HG03460 (cell line): ENCODE measurements at regions not wholly inside any gene's neighbourhood (a gene's known extent, or its start where the extent isn't known, plus 50 kb on each side); places are given as distances from the start of the nearest gene placed in this dataset.
"Not testable (repeated sequence)": the region's sequence is repeated elsewhere in the genome, so short reads cannot be mapped to it uniquely, and the experiment has no call there.

ENCODE experiments used
- ATAC-seq: cut with Tn5 transposase; IDR thresholded peaks from one replicate; pipeline ENCODE4 v1.9.1; 2021; ENCODE audit not compliant: unreplicated experiment

DNA sequence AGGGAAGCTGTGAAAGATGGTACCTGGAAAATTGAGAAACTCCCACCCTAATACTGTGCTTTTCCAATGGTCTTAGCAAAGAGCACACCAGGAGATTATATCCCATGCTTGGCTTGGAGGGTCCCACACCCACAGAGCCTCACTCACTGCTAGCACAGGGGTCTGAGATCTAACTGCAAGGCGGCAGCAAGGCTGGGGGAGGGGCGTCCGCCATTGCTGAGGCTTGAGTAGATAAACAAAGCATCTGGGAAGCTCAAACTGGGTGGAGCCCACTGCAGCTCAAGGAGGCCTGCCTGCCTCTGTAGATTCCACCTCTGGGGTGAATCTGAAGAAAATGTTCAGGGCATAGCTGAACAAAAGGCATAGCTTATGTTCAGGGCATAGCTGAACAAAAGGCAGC lies 510.6 kb upstream of the LMO3 start:
- ATAC-seq: not testable (repeated sequence)

DNA sequence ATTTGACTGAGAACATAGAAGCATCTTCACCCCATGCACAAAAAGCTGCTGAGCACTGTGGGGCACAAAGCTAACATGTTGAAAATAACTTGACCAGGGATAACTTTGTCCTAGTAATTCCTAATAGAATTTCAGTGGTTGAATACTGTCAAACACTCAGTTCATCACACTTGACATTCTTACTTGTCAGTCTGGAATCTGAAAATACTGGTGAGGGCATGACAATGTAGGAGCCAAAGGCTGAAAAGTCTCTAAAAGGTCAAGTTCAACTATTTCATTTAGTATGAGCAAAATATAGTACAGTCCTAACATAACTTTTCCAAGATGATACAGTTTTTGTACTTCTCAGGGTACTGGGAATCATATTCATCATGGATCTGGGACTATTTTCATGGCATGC lies 504.4 kb upstream of the LMO3 start:
- ATAC-seq: no peak

- no peak for ATAC-seq
Observed at GRCh38 chr12:17108877-17109541, 503.0 kb upstream of the LMO3 start.

GRCh38 chr12:17104801-17105200 lies 498.8 kb upstream of the LMO3 start:
- no peak for ATAC-seq

DNA sequence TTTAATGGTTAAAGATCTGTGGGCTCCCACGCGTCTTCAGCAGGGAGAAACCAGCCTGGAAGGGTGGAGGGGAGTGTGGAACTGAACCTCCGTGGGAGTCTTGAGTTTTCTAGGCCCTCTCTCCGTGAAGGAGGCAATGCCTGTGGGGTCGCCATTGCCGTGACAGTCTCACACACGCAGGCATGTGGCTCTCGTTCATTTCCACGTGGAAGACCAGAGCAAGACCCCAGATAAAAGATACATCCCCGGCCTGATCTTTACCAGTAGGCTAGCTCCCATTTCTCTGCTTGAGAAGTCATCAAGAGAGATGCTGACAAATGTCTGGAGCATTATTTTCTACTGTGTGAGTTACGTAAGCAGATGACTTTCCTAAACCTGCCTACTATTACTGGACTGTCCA lies 491.7 kb upstream of the LMO3 start:
- ATAC-seq: no peak

DNA sequence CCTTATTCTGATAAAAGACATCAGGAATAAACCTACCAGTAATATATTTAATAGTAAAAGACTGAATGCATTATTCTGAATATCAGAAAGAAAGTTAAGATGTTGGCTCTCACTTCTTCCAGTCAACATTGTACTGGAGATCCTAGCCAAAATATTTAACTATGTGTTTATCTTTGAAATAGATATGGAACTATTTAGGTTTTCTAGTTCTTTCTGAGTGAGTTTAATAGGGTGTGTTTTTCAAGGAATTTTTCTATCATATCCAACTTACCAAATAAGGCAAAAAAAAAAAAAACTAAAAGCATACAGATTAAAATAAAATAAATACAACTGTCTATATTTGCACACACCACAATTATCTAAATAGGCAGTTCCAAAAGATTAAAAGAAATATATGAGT lies 478.9 kb upstream of the LMO3 start:
- ATAC-seq: no peak

DNA sequence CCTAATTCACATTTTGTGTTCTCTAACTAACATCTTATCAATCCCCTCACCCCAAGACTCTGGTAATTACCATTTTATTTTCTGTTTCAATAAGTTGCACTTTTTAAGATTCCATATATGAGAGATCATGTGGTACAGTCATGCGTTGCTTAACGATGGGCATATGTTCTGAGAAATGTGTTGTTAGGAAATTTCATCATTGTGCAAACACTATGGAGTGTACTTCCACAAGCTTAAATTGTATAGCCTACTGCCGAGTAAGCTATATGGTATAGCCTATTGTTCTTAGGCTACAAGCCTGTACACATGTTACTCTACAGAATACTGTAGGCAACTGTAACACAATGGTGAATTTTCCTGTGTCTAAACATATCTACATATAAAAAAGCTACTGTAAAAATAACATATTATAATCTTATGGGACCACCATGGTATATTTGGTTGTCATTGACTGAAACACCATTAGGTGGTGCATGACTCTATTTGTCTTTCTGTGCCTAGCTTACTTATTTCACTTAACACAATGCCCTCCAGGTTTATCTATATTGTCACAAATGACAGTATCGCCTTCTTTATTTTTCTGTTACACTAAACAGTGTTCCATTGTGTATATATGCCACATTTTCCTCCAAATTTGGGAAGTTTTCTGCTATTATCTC lies 473.4 kb upstream of the LMO3 start:
- ATAC-seq: no peak

GRCh38 chr12:17077594-17077993 lies 471.6 kb upstream of the LMO3 start:
- no peak for ATAC-seq

DNA sequence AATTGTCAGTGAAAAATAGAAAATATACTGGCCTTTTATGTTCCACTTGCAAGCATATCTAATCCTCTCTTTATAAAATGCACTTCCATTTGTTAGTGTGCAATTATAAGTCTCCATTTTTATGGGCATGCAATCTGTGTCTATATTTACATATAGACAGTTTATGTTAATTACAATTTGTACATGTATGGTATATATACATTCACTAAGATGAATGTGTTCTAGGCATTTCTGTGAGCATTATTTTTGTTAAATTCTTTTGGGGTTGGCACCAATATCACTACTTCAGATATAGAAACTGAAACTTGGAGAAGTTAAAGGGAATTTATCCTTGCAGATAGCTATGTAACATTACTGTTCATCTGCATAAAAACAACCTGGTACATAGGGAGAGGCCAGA lies 470.8 kb upstream of the LMO3 start:
- ATAC-seq: no peak

DNA sequence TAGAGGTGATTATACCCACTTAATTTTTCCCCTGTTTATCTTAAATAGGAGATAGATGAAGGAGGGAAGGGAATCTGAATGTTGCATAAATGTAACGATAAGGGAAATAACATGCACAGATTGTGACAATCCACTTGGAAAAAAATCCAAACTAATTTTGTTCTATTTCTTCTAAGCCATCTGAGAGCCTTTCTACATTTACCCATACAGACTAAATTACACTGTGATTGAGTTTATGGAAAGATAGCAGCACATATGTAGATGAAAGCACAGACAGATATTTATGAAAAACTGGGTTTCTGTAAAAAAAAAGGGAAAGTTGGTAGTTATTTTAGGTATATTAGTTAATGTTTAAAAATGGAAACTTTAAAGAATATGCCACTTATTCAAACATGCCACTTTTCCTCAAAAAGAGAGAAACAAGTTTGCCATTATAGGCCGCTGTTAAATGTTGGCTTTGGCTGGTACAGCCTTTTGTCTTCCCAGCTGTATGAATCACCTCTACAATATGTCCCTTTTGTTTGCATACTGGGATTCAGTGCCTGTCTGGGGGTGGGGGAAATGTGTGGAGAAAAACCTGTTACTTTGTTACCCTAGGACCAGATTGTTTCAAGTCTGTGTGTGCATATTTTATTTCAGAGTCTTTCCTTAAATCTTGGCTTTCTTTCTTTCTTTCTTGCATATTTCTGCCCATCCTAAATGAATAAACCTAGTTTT lies 470.2 kb upstream of the LMO3 start:
- ATAC-seq: no peak

- no peak for ATAC-seq
Observed at GRCh38 chr12:17064834-17065233, 458.9 kb upstream of the LMO3 start.

- ATAC-seq: no peak
Observed at GRCh38 chr12:17062267-17063036, 456.5 kb upstream of the LMO3 start.

DNA sequence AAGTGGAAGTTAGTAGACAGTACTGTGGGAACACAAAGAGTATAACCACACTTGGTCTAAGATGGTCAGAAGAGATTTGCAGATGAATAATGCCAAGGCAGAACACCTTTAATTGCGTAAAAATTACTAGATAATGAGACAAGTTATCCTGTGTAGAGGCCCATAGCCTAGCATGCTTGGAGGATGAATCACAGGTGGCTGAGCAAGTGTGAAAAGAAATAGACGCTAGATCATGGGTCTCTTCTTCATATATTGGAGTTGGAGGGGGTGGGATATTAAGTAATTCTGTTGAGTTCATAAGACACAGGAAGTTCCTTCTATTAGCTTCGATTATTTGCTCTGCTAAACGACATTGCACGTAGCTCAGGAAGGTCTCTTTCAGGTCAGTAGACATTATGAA lies 454.3 kb upstream of the LMO3 start:
- no peak for ATAC-seq

- ATAC-seq: no peak
Observed at GRCh38 chr12:17056546-17056945, 450.6 kb upstream of the LMO3 start.

DNA sequence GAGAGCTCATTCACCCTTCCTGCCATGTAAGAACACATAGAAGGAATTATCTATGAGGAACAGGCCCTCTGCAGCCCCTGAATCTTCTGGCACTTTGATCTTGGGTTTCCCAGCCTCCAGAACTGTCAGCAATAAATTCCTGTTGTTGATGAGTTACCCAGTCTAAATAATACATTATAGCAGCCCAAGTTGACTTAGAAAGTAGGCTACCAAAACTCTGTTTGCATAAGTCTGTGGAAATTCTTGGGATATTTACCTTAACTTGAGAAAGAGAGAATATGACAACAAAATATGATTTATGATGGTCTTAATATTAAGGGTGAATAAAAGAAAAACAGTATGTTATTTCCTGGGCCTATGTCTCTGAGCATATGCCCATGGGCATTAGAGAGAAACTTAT lies 433.0 kb upstream of the LMO3 start:
- ATAC-seq: no peak

GRCh38 chr12:17035372-17035771 lies 429.4 kb upstream of the LMO3 start:
- no peak for ATAC-seq

DNA sequence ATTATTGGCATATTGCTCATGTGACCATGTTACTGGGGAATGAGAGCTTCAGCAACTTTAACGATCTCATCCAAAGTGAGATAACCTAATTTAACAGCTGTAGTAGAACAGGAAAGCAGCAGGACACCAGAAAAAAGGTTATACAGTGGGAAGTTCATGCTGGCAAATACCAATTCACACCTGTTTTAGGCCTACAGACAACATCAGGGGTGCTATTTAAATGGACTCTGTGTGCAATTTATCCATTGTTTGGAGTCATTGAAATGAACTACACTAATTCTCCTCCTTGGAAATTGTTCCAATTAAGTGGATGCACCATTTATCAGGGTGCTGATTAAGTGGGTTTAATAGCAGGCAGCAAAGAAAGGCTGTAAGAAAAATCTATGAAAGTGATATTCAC lies 424.4 kb upstream of the LMO3 start:
- ATAC-seq: no peak

DNA sequence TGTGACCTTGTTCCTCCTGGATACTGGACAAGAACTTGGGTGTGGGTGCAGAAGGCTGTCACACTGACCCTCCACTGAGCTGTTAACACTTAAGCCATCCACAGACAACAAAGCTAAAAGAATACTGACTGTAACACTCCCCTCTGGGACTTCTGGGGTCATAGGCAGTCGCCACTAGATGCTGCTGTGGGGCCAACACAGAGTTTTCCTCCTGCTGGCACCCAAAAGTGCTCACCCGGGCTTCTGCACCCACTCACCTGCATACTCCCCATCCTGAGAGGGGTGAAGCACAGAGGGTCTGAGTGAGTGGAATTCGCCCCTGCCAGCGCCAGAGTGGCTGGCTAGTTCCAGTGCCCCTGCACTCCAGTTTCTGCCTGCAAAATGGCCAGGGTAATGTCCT lies 422.4 kb upstream of the LMO3 start:
- ATAC-seq: no peak

DNA sequence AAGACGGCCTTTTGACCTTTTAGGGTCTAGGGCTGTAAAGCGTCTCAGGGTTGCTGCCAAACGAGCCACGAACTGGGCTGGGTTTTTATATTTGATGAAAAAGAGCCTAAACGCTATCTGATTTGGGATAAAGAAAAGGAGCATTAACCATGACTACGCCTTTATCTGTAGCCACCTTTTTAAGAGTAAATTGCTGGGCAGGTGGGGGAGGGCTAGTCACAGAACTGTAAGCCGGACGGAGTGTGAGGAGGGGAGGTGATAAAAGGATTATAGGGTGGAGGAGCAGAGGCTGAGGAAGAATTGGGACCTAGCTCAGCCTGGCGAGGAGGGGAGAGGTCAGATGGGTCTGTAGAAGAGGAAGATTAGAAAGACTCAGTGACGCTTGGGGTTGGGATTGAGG lies 419.5 kb upstream of the LMO3 start:
- ATAC-seq: not testable (repeated sequence)

DNA sequence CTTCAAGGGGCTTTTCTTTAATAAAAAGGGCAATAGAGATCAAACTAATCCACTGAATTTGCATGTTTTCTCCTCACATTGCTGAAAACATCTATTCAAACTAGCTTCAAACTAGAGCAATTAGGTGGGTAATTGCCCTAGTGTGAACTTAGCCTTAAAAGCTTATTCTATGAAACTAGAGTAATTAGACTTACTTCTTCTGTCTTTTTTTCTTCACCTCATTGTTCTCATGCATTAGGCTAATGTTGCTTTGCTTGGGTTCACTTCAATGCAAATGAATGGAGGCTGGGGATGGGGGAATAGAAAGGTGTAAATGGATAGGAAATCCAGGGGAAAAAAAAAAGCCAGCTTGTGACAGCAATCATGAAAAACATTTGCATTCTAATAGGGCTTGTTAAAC lies 414.8 kb upstream of the LMO3 start:
- no peak for ATAC-seq

DNA sequence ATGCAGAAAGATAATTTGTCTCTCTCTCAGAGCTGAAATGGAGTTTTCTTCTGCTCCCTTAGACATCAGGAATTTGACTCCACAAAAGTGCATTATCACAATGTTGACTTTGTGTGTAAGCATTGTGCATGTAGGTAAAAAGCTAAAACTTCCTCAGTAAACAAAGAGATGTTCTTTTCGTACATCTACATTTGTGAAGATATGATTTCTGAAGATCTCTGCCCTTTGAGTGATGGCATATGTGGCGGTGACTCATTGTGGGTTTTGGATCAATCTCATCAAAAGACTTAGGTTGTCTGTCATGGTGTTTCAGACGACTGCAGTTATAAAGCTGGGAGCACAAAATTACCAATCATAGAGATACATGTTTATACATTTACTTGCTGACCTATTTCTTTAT lies 411.4 kb upstream of the LMO3 start:
- no peak for ATAC-seq
